Activated naive CD8-positive, alpha-beta T cell treated with anti-CD3 and anti-CD28 coated beads, Interleukin-2, amount 10 ng/mL, durations not matched to agents 7 days and 5 days (primary cell): ENCODE measurements at regions not wholly inside any gene's neighbourhood (a gene's known extent, or its start where the extent isn't known, plus 50 kb on each side); places are given as distances from the start of the nearest gene placed in this dataset.
"Not testable (repeated sequence)": the region's sequence is repeated elsewhere in the genome, so short reads cannot be mapped to it uniquely, and the experiment has no call there.

Source experiments
- ATAC-seq: fragments of 150-1000 bp; cut with Tn5 transposase; one replicate; pipeline ENCODE4 v1.10.0; 2021; ENCODE audit warnings: low read depth, moderate library complexity
- POLR2A ChIA-PET: fragments of 350-600 bp; sonication (Branson Sonifier 250); formaldehyde crosslinking; loops from one replicate; lab custom pipeline; 2021; ENCODE audit warnings: antibody characterized with exemption; lab: Charles Lee
- DNase-seq: peaks from one replicate; pipeline ENCODE4 v3.0.0; 2021
- H3K27ac Mint-ChIP-seq: one replicate; pipeline ENCODE4 v1.8.0; 2022; ENCODE audit warnings: mild to moderate bottlenecking, mixed read lengths
- H3K27me3 Mint-ChIP-seq: one replicate; pipeline ENCODE4 v1.8.0; 2022; ENCODE audit warnings: mild to moderate bottlenecking, moderate library complexity, mixed read lengths
- H3K36me3 Mint-ChIP-seq: one replicate; pipeline ENCODE4 v1.8.0; 2021; ENCODE audit warnings: mild to moderate bottlenecking, mixed read lengths
- H3K4me1 Mint-ChIP-seq: one replicate; pipeline ENCODE4 v1.8.0; 2021; ENCODE audit warnings: mixed read lengths
- H3K4me3 Mint-ChIP-seq: one replicate; pipeline ENCODE4 v1.8.0; 2022; ENCODE audit warnings: mild to moderate bottlenecking, moderate library complexity, mixed read lengths
- H3K9me3 Mint-ChIP-seq: one replicate; pipeline ENCODE4 v1.8.0; 2021; ENCODE audit warnings: mixed read lengths

DNA sequence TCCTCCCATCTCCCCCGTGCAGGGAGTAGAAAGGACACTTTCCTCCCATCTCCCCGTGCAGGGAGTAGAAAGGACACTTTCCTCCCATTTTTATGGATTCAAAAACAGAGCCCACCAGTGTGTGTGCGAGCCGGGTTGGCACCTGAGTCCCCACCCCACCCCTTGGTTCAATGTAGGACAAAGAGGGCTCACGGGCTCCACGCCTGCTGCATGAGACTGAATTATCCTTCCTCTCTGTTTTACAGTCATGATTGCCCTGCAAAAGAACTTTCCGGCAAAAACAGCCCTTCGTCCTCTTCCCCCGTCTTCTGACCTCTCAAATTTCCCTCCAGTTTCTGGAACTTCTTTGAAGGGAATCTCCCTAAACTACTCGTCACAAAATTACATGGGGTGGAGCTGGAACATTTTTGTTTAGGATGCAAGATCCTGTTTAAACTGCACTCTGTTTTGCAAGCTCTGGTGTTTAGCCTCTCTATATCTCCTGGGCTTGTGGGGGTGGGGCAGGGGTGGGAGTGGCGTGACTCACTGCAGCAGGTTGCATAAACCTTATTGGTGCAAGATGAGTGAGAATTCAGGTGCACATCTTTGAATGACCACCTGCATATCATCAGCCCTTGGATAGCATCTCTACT, 99.8 kb downstream of the PSMG1 start:
- H3K27ac Mint-ChIP-seq: no peak overlapping the region
- peaks cover 3% of the 10 kb centered on the region for H3K27me3 Mint-ChIP-seq
- no peak for ATAC-seq
- DNase-seq: no peak
- POLR2A ChIA-PET: no interaction called here
- no peaks in the 10 kb centered on the region for H3K9me3 Mint-ChIP-seq
- no peak overlapping the region for H3K4me3 Mint-ChIP-seq
- no peaks in the 10 kb centered on the region for H3K36me3 Mint-ChIP-seq
- no peaks in the 10 kb centered on the region for H3K4me1 Mint-ChIP-seq

GRCh38 chr21:39082656-39083376, 100.4 kb downstream of the PSMG1 start:
- Mint-ChIP-seq H3K27me3 (peaks cover 4% of the 10 kb centered on the region), H3K9me3 (no peaks in the 10 kb centered on the region), H3K27ac (no peak overlapping the region), H3K4me1 (no peaks in the 10 kb centered on the region), H3K36me3 (no peaks in the 10 kb centered on the region), H3K4me3 (no peak overlapping the region)
- POLR2A ChIA-PET: no interaction called here
- ATAC-seq (no peak), DNase-seq (no peak)

- peaks cover 10% of the 10 kb centered on the region for H3K27me3 Mint-ChIP-seq
- POLR2A ChIA-PET: no interaction called here
- peaks cover 10% of the 10 kb centered on the region for H3K9me3 Mint-ChIP-seq
- H3K4me1 Mint-ChIP-seq: no peaks in the 10 kb centered on the region
- no peak overlapping the region for H3K4me3 Mint-ChIP-seq
- H3K27ac Mint-ChIP-seq: no peak overlapping the region
- no peak for DNase-seq
- no peak for ATAC-seq
- no peaks in the 10 kb centered on the region for H3K36me3 Mint-ChIP-seq
These were observed 102.9 kb downstream of the PSMG1 start for GRCh38 chr21:39080366-39080765.

GRCh38 chr21:39079617-39080016, 103.6 kb downstream of the PSMG1 start:
- Mint-ChIP-seq H3K27me3 (peaks cover 13% of the 10 kb centered on the region), H3K36me3 (no peaks in the 10 kb centered on the region), H3K4me3 (no peak overlapping the region), H3K9me3 (peaks cover 10% of the 10 kb centered on the region), H3K27ac (no peak overlapping the region), H3K4me1 (no peaks in the 10 kb centered on the region)
- ATAC-seq (no peak), DNase-seq (no peak)
- POLR2A ChIA-PET: no interaction called here

DNA sequence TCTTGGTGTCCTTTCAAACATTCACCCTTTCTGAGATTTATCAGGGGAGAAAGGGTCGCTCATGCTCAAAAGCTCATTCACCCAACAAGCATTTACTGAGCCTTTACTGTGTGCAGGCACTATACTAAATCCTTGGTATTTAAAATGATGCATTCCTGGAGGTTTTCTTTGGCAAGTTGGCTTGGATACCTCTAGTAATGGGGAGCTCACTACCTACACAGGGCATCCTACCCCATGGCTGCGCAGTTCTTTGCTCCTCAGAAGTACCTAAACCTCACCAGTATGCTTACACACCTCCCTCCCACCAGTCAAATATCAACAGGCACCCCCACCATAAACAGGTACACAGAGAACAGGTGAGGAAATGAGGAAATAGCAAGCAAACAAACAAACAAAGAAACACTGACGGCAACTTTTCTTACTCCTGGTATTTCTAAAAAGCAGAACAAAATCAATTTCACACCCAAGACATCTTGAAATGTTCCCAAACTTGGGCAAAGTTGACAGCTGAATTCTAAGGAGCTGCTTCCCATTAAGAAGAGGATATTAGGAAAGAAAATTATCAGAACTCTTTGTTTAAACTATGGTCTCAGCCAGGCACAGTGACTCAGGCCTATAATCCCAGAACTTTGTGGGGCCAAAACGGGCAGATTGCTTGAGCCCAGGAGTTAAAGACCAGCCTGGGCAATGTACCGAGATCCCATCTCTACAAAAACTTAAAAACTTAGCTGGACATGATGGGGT, 104.8 kb downstream of the PSMG1 start:
- no peak overlapping the region for H3K4me3 Mint-ChIP-seq
- H3K27ac Mint-ChIP-seq: no peak overlapping the region
- H3K9me3 Mint-ChIP-seq: peaks cover 10% of the 10 kb centered on the region
- DNase-seq (no peak), ATAC-seq (no peak)
- H3K4me1 Mint-ChIP-seq: no peaks in the 10 kb centered on the region
- POLR2A ChIA-PET: no interaction called here
- no peaks in the 10 kb centered on the region for H3K36me3 Mint-ChIP-seq
- H3K27me3 Mint-ChIP-seq: peaks cover 13% of the 10 kb centered on the region

DNA sequence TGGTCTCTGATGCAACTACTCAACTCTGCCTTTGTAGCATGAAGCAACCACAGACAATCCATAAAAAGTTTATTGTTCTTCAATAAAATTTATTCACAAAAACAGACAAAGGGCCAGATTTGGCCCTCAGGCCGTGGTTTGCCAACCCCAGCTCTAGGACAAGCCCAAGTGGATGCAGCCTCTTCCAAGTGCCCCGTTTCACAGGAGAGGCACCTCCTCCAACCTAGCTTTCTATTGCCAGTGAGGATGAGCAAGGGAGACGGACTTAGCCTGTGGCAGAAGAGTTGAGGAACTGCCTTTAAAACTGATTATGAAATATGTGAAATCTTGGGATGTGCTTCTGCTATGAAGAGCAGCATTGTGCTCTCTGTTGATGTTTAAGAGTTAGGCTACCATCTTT, 105.4 kb downstream of the PSMG1 start:
- POLR2A ChIA-PET: no interaction called here
- no peak for ATAC-seq
- peaks cover 15% of the 10 kb centered on the region for H3K27me3 Mint-ChIP-seq
- peaks cover 10% of the 10 kb centered on the region for H3K9me3 Mint-ChIP-seq
- H3K36me3 Mint-ChIP-seq: no peaks in the 10 kb centered on the region
- H3K4me3 Mint-ChIP-seq: no peak overlapping the region
- H3K4me1 Mint-ChIP-seq: no peaks in the 10 kb centered on the region
- DNase-seq: no peak
- no peak overlapping the region for H3K27ac Mint-ChIP-seq

DNA sequence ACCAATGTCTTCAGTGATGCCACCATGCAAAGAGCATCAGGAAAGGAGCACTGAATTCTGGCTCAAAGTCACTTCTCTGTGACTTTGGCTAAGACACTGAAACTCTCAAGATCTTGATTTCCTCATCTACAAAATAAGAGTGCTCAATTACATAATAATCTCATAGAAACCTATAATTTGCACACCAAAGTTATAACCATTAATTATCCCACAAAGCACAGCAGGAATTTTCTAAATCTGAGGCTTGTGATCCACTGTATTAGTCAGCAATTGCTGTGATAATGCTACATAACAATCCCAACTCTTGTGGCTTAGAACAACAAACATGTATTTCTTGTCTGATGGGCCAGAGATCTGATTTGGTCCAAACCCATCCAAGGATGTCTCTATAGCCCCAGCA, 108.7 kb downstream of the PSMG1 start:
- no peak overlapping the region for H3K27ac Mint-ChIP-seq
- H3K27me3 Mint-ChIP-seq: peaks cover 20% of the 10 kb centered on the region
- ATAC-seq: no peak
- DNase-seq: no peak
- no peaks in the 10 kb centered on the region for H3K4me1 Mint-ChIP-seq
- H3K36me3 Mint-ChIP-seq: no peaks in the 10 kb centered on the region
- no peak overlapping the region for H3K4me3 Mint-ChIP-seq
- H3K9me3 Mint-ChIP-seq: peaks cover 10% of the 10 kb centered on the region
- POLR2A ChIA-PET: no interaction called here

GRCh38 chr21:39073717-39074116, 109.5 kb downstream of the PSMG1 start:
- no peaks in the 10 kb centered on the region for H3K36me3 Mint-ChIP-seq
- no peak overlapping the region for H3K27ac Mint-ChIP-seq
- ATAC-seq (no peak), DNase-seq (no peak)
- POLR2A ChIA-PET: no interaction called here
- no peak overlapping the region for H3K4me3 Mint-ChIP-seq
- H3K4me1 Mint-ChIP-seq: no peaks in the 10 kb centered on the region
- H3K9me3 Mint-ChIP-seq: peaks cover 10% of the 10 kb centered on the region
- H3K27me3 Mint-ChIP-seq: peaks cover 20% of the 10 kb centered on the region

DNA sequence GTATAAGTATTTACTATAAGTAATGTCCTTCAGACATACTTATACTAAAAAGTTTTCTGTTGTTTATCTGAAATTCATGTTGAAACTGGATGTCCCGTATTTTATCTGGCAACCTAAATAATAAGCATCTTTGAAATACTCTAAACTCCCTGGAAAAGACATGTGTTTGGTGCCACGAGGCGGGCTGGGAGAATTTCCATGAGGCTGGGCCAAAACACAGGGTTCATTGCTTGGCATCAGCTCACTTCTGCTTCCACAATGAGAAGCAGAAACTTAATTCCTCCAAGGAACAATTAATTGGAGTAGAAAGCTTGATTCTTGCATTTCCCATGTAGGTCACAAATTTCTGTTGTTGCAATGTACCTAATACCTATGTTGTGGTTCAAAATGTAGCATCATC, 110.2 kb downstream of the PSMG1 start:
- Mint-ChIP-seq H3K27ac (no peak overlapping the region), H3K4me1 (no peaks in the 10 kb centered on the region), H3K4me3 (no peak overlapping the region), H3K27me3 (peaks cover 20% of the 10 kb centered on the region), H3K36me3 (no peaks in the 10 kb centered on the region), H3K9me3 (peaks cover 10% of the 10 kb centered on the region)
- POLR2A ChIA-PET: no interaction called here
- ATAC-seq (no peak), DNase-seq (no peak)

DNA sequence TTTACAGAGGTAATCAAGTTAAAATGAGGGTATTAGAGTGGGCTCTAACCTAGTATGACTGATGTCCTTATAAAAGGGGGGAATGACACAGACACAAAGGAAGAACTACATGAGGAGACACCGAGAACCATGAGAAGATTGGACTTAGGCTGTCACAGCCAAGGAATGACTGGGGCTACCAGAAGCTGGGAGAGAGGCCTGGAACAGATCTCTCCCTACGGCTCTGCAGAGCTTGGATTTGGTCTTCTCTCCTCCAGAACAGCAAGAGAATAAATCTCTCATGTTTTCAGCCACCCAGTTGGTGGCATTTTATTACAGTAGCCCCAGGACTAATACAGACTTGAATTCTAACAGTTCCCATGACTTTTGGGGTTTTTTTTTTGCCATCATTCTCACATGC, 110.8 kb downstream of the PSMG1 start:
- no peak for ATAC-seq
- Mint-ChIP-seq H3K36me3 (no peaks in the 10 kb centered on the region), H3K4me3 (no peak overlapping the region), H3K27ac (no peak overlapping the region), H3K4me1 (no peaks in the 10 kb centered on the region), H3K9me3 (peaks cover 10% of the 10 kb centered on the region), H3K27me3 (peaks cover 17% of the 10 kb centered on the region)
- POLR2A ChIA-PET: no interaction called here
- no peak for DNase-seq

GRCh38 chr21:39071623-39072214, 111.5 kb downstream of the PSMG1 start:
- Mint-ChIP-seq H3K27ac (no peak overlapping the region), H3K9me3 (peaks cover 6% of the 10 kb centered on the region), H3K4me3 (no peak overlapping the region), H3K4me1 (no peaks in the 10 kb centered on the region), H3K36me3 (no peaks in the 10 kb centered on the region), H3K27me3 (peaks cover 13% of the 10 kb centered on the region)
- ATAC-seq (no peak), DNase-seq (no peak)
- POLR2A ChIA-PET: no interaction called here

DNA sequence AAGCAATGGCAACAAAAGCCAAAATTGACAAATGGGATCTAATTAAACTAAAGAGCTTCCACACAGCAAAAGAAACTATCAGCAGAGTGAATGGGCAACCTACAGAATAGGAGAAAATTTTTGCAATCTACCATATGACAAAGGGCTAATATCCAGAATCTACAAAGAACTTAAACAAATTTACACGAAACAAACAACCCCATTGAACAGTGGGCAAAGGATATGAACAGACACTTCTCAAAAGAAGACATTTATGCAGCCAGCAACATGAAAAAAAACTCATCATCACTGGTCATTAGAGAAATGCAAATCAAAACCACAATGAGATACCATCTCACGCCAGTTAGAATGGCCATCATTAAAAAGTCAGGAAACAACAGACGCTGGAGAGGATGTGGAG, 113.4 kb downstream of the PSMG1 start:
- H3K36me3 Mint-ChIP-seq, H3K9me3 Mint-ChIP-seq, POLR2A ChIA-PET, H3K27ac Mint-ChIP-seq, H3K27me3 Mint-ChIP-seq, ATAC-seq, H3K4me1 Mint-ChIP-seq, DNase-seq, H3K4me3 Mint-ChIP-seq: not testable (repeated sequence)

- ATAC-seq: no peak
- Mint-ChIP-seq H3K27me3 (peaks cover 6% of the 10 kb centered on the region), H3K9me3 (no peaks in the 10 kb centered on the region), H3K4me1 (no peaks in the 10 kb centered on the region), H3K27ac (no peak overlapping the region), H3K36me3 (no peaks in the 10 kb centered on the region), H3K4me3 (no peak overlapping the region)
- DNase-seq: no peak
- POLR2A ChIA-PET: no interaction called here
These were observed 116.1 kb downstream of the PSMG1 start for GRCh38 chr21:39066829-39067780.
